ENCODE measurements at regions not wholly inside any gene's neighbourhood (a gene's known extent, or its start where the extent isn't known, plus 50 kb on each side); places are given as distances from the start of the nearest gene placed in this dataset.

GRCh38 chr5:10073441-10074104 lies 176.1 kb downstream of the ATPSCKMT start:
- no peak for DNase-seq (ENCODE audit: low spot score)

GRCh38 chr5:10069637-10070313 lies 179.9 kb downstream of the ATPSCKMT start:
- DNase-seq (ENCODE audit: low spot score), result no peak

- no peak for DNase-seq (ENCODE audit: low spot score)
Observed at GRCh38 chr5:10065428-10066000, 184.2 kb downstream of the ATPSCKMT start.

GRCh38 chr5:10064546-10065195 lies 185.0 kb downstream of the ATPSCKMT start:
- DNase-seq (ENCODE audit: low spot score), result no peak

- DNase-seq (ENCODE audit: low spot score), result no peak
Observed at GRCh38 chr5:10063997-10064396, 185.7 kb downstream of the ATPSCKMT start.

GRCh38 chr5:10059980-10060379 lies 189.7 kb downstream of the ATPSCKMT start:
- no peak for DNase-seq (ENCODE audit: low spot score)

- DNase-seq (ENCODE audit: low spot score), result no peak
Observed at GRCh38 chr5:10059556-10059955, 190.1 kb downstream of the ATPSCKMT start.

GRCh38 chr5:10057356-10057755 lies 192.3 kb downstream of the ATPSCKMT start:
- no peak for DNase-seq (ENCODE audit: low spot score)

GRCh38 chr5:10056228-10056760 lies 193.4 kb downstream of the ATPSCKMT start:
- no peak for DNase-seq (ENCODE audit: low spot score)

- no peak for DNase-seq (ENCODE audit: low spot score)
Observed at GRCh38 chr5:10049858-10050455, 199.7 kb downstream of the ATPSCKMT start.

- no peak for DNase-seq (ENCODE audit: low spot score)
Observed at GRCh38 chr5:10046676-10047075, 203.0 kb downstream of the ATPSCKMT start.

- no peak for DNase-seq (ENCODE audit: low spot score)
Observed at GRCh38 chr5:10045376-10045775, 204.3 kb downstream of the ATPSCKMT start.

GRCh38 chr5:10036136-10036815 lies 213.4 kb downstream of the ATPSCKMT start:
- DNase-seq (ENCODE audit: low spot score), result no peak

- DNase-seq (ENCODE audit: low spot score), result no peak
Observed at GRCh38 chr5:10034001-10034400, 215.7 kb downstream of the ATPSCKMT start.

- no peak for DNase-seq (ENCODE audit: low spot score)
Observed at GRCh38 chr5:10031817-10032216, 217.9 kb downstream of the ATPSCKMT start.

- DNase-seq (ENCODE audit: low spot score), result no peak
Observed at GRCh38 chr5:10030219-10030831, 219.4 kb downstream of the ATPSCKMT start.

- DNase-seq (ENCODE audit: low spot score), result no peak
Observed at GRCh38 chr5:10023494-10023893, 226.2 kb downstream of the ATPSCKMT start.

- DNase-seq (ENCODE audit: low spot score), result no peak
Observed at GRCh38 chr5:10021248-10021647, 228.4 kb downstream of the ATPSCKMT start.

- DNase-seq (ENCODE audit: low spot score), result no peak
Observed at GRCh38 chr5:10019236-10019635, 230.5 kb downstream of the ATPSCKMT start.

GRCh38 chr5:10018201-10019069 lies 231.3 kb downstream of the ATPSCKMT start:
- no peak for DNase-seq (ENCODE audit: low spot score)

All from Ammon's horn (tissue), 1 donor.